ENCODE measurements at regions not wholly inside any gene's neighbourhood (a gene's known extent, or its start where the extent isn't known, plus 50 kb on each side); places are given as distances from the start of the nearest gene placed in this dataset.

GRCh38 chr10:121165276-121165675, 314.1 kb downstream of the WDR11 start:
- H3K4me1 ChIP-seq, result no peaks in the 10 kb centered on the region
- no peaks in the 10 kb centered on the region for H3K36me3 ChIP-seq
- TF ChIP-seq CTCF (IDR thresholded peaks at IDR 0.05), result no peak
- no peak overlapping the region for H3K27ac ChIP-seq
- no peak overlapping the region for H3K4me3 ChIP-seq
- WGBS, 2 donors, result 78 to 81% methylated on average over 4 of the region's 4 CpGs
- DNase-seq (no peak), FAIRE-seq (no peak), ATAC-seq (no peak)
- intact Hi-C loops (cut with DNase I), result no loop called here
- no peaks in the 10 kb centered on the region for H3K27me3 ChIP-seq
- H3K9me3 ChIP-seq, result no peaks in the 10 kb centered on the region

GRCh38 chr10:121167534-121168243, 316.5 kb downstream of the WDR11 start:
- Histone ChIP-seq H3K27ac (no peak overlapping the region), H3K9me3 (no peaks in the 10 kb centered on the region), H3K36me3 (no peaks in the 10 kb centered on the region), H3K4me1 (no peaks in the 10 kb centered on the region), H3K4me3 (no peak overlapping the region), H3K27me3 (no peaks in the 10 kb centered on the region)
- 40 to 50% methylated on average over 10 of the region's 10 CpGs for WGBS, 2 donors
- FAIRE-seq, result no peak
- DNase-seq, result no peak
- TF ChIP-seq CTCF (IDR thresholded peaks at IDR 0.05), result no peak
- intact Hi-C loops (cut with DNase I), result no loop called here
- ATAC-seq, result no peak

GRCh38 chr10:121168545-121169216, 317.5 kb downstream of the WDR11 start:
- no peaks in the 10 kb centered on the region for H3K36me3 ChIP-seq
- no peak for FAIRE-seq
- no peaks in the 10 kb centered on the region for H3K27me3 ChIP-seq
- no peak for TF ChIP-seq CTCF (IDR thresholded peaks at IDR 0.05)
- 71 to 78% methylated on average over 5 of the region's 5 CpGs for WGBS, 2 donors
- intact Hi-C loops (cut with DNase I), result no loop called here
- H3K4me1 ChIP-seq, result no peaks in the 10 kb centered on the region
- no peak overlapping the region for H3K4me3 ChIP-seq
- DNase-seq, result no peak
- no peak overlapping the region for H3K27ac ChIP-seq
- H3K9me3 ChIP-seq, result no peaks in the 10 kb centered on the region
- peak in 1 of 4 donors; percentile 32 for ATAC-seq

- no peaks in the 10 kb centered on the region for H3K36me3 ChIP-seq
- no peak overlapping the region for H3K4me3 ChIP-seq
- no peaks in the 10 kb centered on the region for H3K4me1 ChIP-seq
- FAIRE-seq, result no peak
- intact Hi-C loops (cut with DNase I), result no loop called here
- no peak for DNase-seq
- H3K27ac ChIP-seq, result no peak overlapping the region
- 74 to 82% methylated on average over 3 of the region's 3 CpGs for WGBS, 2 donors
- H3K27me3 ChIP-seq, result no peaks in the 10 kb centered on the region
- H3K9me3 ChIP-seq, result no peaks in the 10 kb centered on the region
- no peak for TF ChIP-seq CTCF (IDR thresholded peaks at IDR 0.05)
- no peak for ATAC-seq
Observed at GRCh38 chr10:121169406-121169805, 318.2 kb downstream of the WDR11 start.
